HEK293 (cell line): ENCODE measurements at regions not wholly inside any gene's neighbourhood (a gene's known extent, or its start where the extent isn't known, plus 50 kb on each side); places are given as distances from the start of the nearest gene placed in this dataset.
"Not testable (repeated sequence)": the region's sequence is repeated elsewhere in the genome, so short reads cannot be mapped to it uniquely, and the experiment has no call there.

Experiments used
- OVOL3 ChIP-seq: fragments of 450-650 bp; formaldehyde crosslinking; IDR thresholded peaks from 2 replicates; pipeline ENCODE4 v1.5.1; 2016; ENCODE audit warnings: missing biosample characterization, missing genetic modification characterization
- ZFP69B ChIP-seq: fragments of 450-650 bp; formaldehyde crosslinking; IDR thresholded peaks from 2 replicates; pipeline ENCODE4 v1.5.1; 2016; ENCODE audit warnings: missing biosample characterization, missing genetic modification characterization
- ZNF416 ChIP-seq: fragments of 450-650 bp; formaldehyde crosslinking; IDR thresholded peaks from 2 replicates; pipeline ENCODE4 v1.5.1; 2016; ENCODE audit warnings: missing biosample characterization, missing genetic modification characterization
- ZNF768 ChIP-seq: fragments of 450-650 bp; formaldehyde crosslinking; IDR thresholded peaks from 2 replicates; pipeline ENCODE4 v1.5.1; 2018; ENCODE audit warnings: missing biosample characterization, mild to moderate bottlenecking, missing genetic modification characterization
- ZNF776 ChIP-seq: fragments of 450-650 bp; formaldehyde crosslinking; IDR thresholded peaks from 2 replicates; pipeline ENCODE4 v1.5.0; 2017; ENCODE audit warnings: missing biosample characterization, missing genetic modification characterization, borderline replicate concordance
- TF ChIP-seq, protein P1 (sequence below): fragments of 450-650 bp; formaldehyde crosslinking; IDR thresholded peaks from 2 replicates; pipeline ENCODE4 v1.5.1; 2016; ENCODE audit warnings: missing biosample characterization, missing genetic modification characterization, borderline replicate concordance
- TF ChIP-seq, protein P2 (sequence below): fragments of 450-650 bp; formaldehyde crosslinking; conservative IDR thresholded peaks from 2 replicates; pipeline ENCODE4 v1.5.1; 2016; ENCODE audit warnings: low read depth, missing biosample characterization, missing genetic modification characterization
- TF ChIP-seq, protein P3 (sequence below): fragments of 450-650 bp; formaldehyde crosslinking; IDR thresholded peaks from 2 replicates; pipeline ENCODE4 v1.5.1; 2016; ENCODE audit warnings: missing biosample characterization, missing genetic modification characterization

DNA sequence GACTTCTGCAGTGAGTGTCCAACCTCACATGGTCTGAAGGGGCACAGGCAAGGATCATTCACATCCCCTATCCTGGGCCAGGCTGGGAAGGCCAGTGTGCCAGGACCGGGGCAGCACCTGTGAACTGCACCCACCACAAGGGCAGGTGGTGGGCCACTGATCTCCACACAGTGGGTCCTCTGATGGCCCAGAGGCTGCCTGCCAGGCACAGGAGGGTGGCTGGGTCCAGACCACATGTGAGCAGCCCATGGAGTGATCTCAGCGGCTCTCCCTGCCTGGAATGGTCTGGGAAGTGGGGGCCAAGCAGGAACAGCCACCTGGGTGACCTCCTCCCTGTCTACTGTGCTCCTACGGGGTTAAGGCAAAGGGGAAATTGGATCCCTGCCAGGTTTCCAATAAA lies 508.5 kb downstream of the FOXD4L4 start:
- not testable (repeated sequence) for TF ChIP-seq ZNF416, ZFP69B, ZNF768, ZNF776, OVOL3 (tag by site-specific recombination)
- TF ChIP-seq, protein P1, sequence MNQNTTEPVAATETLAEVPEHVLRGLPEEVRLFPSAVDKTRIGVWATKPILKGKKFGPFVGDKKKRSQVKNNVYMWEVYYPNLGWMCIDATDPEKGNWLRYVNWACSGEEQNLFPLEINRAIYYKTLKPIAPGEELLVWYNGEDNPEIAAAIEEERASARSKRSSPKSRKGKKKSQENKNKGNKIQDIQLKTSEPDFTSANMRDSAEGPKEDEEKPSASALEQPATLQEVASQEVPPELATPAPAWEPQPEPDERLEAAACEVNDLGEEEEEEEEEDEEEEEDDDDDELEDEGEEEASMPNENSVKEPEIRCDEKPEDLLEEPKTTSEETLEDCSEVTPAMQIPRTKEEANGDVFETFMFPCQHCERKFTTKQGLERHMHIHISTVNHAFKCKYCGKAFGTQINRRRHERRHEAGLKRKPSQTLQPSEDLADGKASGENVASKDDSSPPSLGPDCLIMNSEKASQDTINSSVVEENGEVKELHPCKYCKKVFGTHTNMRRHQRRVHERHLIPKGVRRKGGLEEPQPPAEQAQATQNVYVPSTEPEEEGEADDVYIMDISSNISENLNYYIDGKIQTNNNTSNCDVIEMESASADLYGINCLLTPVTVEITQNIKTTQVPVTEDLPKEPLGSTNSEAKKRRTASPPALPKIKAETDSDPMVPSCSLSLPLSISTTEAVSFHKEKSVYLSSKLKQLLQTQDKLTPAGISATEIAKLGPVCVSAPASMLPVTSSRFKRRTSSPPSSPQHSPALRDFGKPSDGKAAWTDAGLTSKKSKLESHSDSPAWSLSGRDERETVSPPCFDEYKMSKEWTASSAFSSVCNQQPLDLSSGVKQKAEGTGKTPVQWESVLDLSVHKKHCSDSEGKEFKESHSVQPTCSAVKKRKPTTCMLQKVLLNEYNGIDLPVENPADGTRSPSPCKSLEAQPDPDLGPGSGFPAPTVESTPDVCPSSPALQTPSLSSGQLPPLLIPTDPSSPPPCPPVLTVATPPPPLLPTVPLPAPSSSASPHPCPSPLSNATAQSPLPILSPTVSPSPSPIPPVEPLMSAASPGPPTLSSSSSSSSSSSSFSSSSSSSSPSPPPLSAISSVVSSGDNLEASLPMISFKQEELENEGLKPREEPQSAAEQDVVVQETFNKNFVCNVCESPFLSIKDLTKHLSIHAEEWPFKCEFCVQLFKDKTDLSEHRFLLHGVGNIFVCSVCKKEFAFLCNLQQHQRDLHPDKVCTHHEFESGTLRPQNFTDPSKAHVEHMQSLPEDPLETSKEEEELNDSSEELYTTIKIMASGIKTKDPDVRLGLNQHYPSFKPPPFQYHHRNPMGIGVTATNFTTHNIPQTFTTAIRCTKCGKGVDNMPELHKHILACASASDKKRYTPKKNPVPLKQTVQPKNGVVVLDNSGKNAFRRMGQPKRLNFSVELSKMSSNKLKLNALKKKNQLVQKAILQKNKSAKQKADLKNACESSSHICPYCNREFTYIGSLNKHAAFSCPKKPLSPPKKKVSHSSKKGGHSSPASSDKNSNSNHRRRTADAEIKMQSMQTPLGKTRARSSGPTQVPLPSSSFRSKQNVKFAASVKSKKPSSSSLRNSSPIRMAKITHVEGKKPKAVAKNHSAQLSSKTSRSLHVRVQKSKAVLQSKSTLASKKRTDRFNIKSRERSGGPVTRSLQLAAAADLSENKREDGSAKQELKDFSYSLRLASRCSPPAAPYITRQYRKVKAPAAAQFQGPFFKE (tag by site-specific recombination): not testable (repeated sequence)
- TF ChIP-seq, protein P2, sequence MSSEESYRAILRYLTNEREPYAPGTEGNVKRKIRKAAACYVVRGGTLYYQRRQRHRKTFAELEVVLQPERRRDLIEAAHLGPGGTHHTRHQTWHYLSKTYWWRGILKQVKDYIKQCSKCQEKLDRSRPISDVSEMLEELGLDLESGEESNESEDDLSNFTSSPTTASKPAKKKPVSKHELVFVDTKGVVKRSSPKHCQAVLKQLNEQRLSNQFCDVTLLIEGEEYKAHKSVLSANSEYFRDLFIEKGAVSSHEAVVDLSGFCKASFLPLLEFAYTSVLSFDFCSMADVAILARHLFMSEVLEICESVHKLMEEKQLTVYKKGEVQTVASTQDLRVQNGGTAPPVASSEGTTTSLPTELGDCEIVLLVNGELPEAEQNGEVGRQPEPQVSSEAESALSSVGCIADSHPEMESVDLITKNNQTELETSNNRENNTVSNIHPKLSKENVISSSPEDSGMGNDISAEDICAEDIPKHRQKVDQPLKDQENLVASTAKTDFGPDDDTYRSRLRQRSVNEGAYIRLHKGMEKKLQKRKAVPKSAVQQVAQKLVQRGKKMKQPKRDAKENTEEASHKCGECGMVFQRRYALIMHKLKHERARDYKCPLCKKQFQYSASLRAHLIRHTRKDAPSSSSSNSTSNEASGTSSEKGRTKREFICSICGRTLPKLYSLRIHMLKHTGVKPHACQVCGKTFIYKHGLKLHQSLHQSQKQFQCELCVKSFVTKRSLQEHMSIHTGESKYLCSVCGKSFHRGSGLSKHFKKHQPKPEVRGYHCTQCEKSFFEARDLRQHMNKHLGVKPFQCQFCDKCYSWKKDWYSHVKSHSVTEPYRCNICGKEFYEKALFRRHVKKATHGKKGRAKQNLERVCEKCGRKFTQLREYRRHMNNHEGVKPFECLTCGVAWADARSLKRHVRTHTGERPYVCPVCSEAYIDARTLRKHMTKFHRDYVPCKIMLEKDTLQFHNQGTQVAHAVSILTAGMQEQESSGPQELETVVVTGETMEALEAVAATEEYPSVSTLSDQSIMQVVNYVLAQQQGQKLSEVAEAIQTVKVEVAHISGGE: not testable (repeated sequence)
- TF ChIP-seq, protein P3, sequence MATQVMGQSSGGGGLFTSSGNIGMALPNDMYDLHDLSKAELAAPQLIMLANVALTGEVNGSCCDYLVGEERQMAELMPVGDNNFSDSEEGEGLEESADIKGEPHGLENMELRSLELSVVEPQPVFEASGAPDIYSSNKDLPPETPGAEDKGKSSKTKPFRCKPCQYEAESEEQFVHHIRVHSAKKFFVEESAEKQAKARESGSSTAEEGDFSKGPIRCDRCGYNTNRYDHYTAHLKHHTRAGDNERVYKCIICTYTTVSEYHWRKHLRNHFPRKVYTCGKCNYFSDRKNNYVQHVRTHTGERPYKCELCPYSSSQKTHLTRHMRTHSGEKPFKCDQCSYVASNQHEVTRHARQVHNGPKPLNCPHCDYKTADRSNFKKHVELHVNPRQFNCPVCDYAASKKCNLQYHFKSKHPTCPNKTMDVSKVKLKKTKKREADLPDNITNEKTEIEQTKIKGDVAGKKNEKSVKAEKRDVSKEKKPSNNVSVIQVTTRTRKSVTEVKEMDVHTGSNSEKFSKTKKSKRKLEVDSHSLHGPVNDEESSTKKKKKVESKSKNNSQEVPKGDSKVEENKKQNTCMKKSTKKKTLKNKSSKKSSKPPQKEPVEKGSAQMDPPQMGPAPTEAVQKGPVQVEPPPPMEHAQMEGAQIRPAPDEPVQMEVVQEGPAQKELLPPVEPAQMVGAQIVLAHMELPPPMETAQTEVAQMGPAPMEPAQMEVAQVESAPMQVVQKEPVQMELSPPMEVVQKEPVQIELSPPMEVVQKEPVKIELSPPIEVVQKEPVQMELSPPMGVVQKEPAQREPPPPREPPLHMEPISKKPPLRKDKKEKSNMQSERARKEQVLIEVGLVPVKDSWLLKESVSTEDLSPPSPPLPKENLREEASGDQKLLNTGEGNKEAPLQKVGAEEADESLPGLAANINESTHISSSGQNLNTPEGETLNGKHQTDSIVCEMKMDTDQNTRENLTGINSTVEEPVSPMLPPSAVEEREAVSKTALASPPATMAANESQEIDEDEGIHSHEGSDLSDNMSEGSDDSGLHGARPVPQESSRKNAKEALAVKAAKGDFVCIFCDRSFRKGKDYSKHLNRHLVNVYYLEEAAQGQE: not testable (repeated sequence)
